Esophagus muscularis mucosa (tissue), 4 donors: ENCODE measurements at regions not wholly inside any gene's neighbourhood (a gene's known extent, or its start where the extent isn't known, plus 50 kb on each side); places are given as distances from the start of the nearest gene placed in this dataset.
"Not testable (repeated sequence)": the region's sequence is repeated elsewhere in the genome, so short reads cannot be mapped to it uniquely, and the experiment has no call there.

Experiments used
- DNase-seq: peaks from one replicate; pipeline ENCODE4 v3.0.0-alpha.2; 2017; ENCODE audit errors: extremely low spot score
- H3K27ac ChIP-seq, 4 donors: fragments of 200-600 bp; sonication (generic); replicated peaks in 1 of 4; 1 replicate in 3 of 4; 2 replicates in 1 of 4; pipeline ENCODE4 v1.5.1; 2016 to 2019; ENCODE audit warnings: mild to moderate bottlenecking in 1 of 4
- H3K27me3 ChIP-seq, 4 donors: fragments of 200-600 bp; sonication (generic); one replicate each; pipeline versions ENCODE4 v1.5.1 to v1.6.0; 2016 to 2019
- H3K36me3 ChIP-seq, 4 donors: fragments of 200-600 bp; sonication (generic); one replicate each; pipeline ENCODE4 v1.5.1; 2016 to 2019
- H3K4me1 ChIP-seq, 4 donors: fragments of 200-600 bp; sonication (generic); one replicate each; pipeline ENCODE4 v1.5.1; 2016 to 2019
- H3K4me3 ChIP-seq, 4 donors: fragments of 200-600 bp; sonication (generic); 1 replicate in 2 of 4; 2 replicates in 2 of 4; pipeline ENCODE4 v1.5.1; 2016 to 2019; ENCODE audit warnings: mild to moderate bottlenecking in 4 of 4, moderate library complexity in 1 of 4
- H3K9me3 ChIP-seq, 4 donors: fragments of 200-600 bp; sonication (generic); 1 replicate in 3 of 4; 2 replicates in 1 of 4; pipeline ENCODE4 v1.5.1; 2016 to 2019
- CTCF ChIP-seq, 3 experiments: fragments of 200-600 bp in 2 of 3; fragments of 450-650 bp in 1 of 3; sonication (generic) in 2 of 3; IDR thresholded peaks; one replicate each; pipeline ENCODE4 v1.5.1; 2017 to 2019; ENCODE audit warnings: antibody characterized with exemption in 3 of 3, mild to moderate bottlenecking in 2 of 3, moderate library complexity in 1 of 3
- EP300 ChIP-seq: sonication (generic); formaldehyde crosslinking; IDR thresholded peaks from one replicate; pipeline ENCODE4 v1.6.1; 2017; ENCODE audit warnings: antibody characterized with exemption
- POLR2A ChIP-seq: fragments of 450-650 bp; IDR thresholded peaks from one replicate; pipeline ENCODE4 v1.6.1; 2017; ENCODE audit warnings: antibody characterized with exemption, moderate library complexity, mild to moderate bottlenecking, low read depth
- POLR2AphosphoS5 ChIP-seq, 2 donors: sonication (generic); formaldehyde crosslinking; IDR thresholded peaks; one replicate each; pipeline ENCODE4 v1.6.1; 2017; ENCODE audit warnings: antibody characterized with exemption in 2 of 2
- WGBS: methylation state at CpG from one replicate; pipeline ENCODE4 v1.1.5; 2018; 5-methylcytosine and 5-hydroxymethylcytosine counted together
- intact Hi-C: fragments of 100-400 bp; cut with DNase I; formaldehyde crosslinking; loops from one replicate; pipeline ENCODE4 v1.15.1; 2023
- small RNA-seq, 3 donors: library from RNA; depleted of rRNA; stranded (forward); fragments of <200 nt; gene quantifications; one replicate each; pipeline ENCODE3, GENCODE V24; 2016

- no peaks in the 10 kb centered on the region for H3K4me1 ChIP-seq
- H3K36me3 ChIP-seq: no peaks in the 10 kb centered on the region
- no peak overlapping the region for H3K27ac ChIP-seq
- TF ChIP-seq EP300 (no peak), POLR2AphosphoS5 (IDR thresholded peaks at IDR 0.05) (no peak), CTCF (IDR thresholded peaks at IDR 0.05) (no peak), POLR2A (no peak)
- no peaks in the 10 kb centered on the region for H3K9me3 ChIP-seq
- no peaks in the 10 kb centered on the region for H3K27me3 ChIP-seq
- DNase-seq: no peak
- H3K4me3 ChIP-seq: no peak overlapping the region
- intact Hi-C loops: no loop called here
- 92% methylated on average over 3 of the region's 3 CpGs for WGBS
These were observed 59.8 kb upstream of the SGO1 start for GRCh38 chr3:20245781-20246180.

- intact Hi-C loops: no loop called here
- Histone ChIP-seq H3K9me3 (no peaks in the 10 kb centered on the region), H3K27ac (no peak overlapping the region), H3K36me3 (no peaks in the 10 kb centered on the region), H3K27me3 (no peaks in the 10 kb centered on the region), H3K4me1 (no peaks in the 10 kb centered on the region), H3K4me3 (no peak overlapping the region)
- no peak for TF ChIP-seq EP300
- no peak for TF ChIP-seq CTCF (IDR thresholded peaks at IDR 0.05)
- no peak for TF ChIP-seq POLR2A
- TF ChIP-seq POLR2AphosphoS5 (IDR thresholded peaks at IDR 0.05): no peak
- no peak for DNase-seq
- 94% methylated on average over 2 of the region's 2 CpGs for WGBS
These were observed 54.3 kb upstream of the SGO1 start for GRCh38 chr3:20240154-20240883.

- H3K36me3 ChIP-seq, H3K9me3 ChIP-seq, H3K4me3 ChIP-seq, H3K27me3 ChIP-seq, H3K4me1 ChIP-seq, DNase-seq, intact Hi-C loops, H3K27ac ChIP-seq: not testable (repeated sequence)
- WGBS: 90% methylated on average over 3 of the region's 3 CpGs
These were observed 52.2 kb upstream of the SGO1 start for GRCh38 chr3:20238199-20238598.

GRCh38 chr3:20236603-20237002, 50.6 kb upstream of the SGO1 start:
- no peak for TF ChIP-seq EP300
- TF ChIP-seq POLR2AphosphoS5 (IDR thresholded peaks at IDR 0.05): no peak
- TF ChIP-seq CTCF (IDR thresholded peaks at IDR 0.05): no peak
- no peak for TF ChIP-seq POLR2A
- no peaks in the 10 kb centered on the region for H3K27me3 ChIP-seq
- H3K4me1 ChIP-seq: no peaks in the 10 kb centered on the region
- no peak overlapping the region for H3K4me3 ChIP-seq
- no peak for DNase-seq
- intact Hi-C loops: no loop called here
- H3K9me3 ChIP-seq: no peaks in the 10 kb centered on the region
- no peak overlapping the region for H3K27ac ChIP-seq
- no peaks in the 10 kb centered on the region for H3K36me3 ChIP-seq
- 53% methylated on average over 3 of the region's 3 CpGs for WGBS

Small RNA genes lying in the stretch of these regions (small RNA-seq; reads per million reads assigned to genes)
- gene RNU6-815P (0 reads per million in 3 donors), gene RNU6-822P (0 reads per million in 3 donors)
